Activated CD4-positive, alpha-beta T cell treated with anti-CD3 and anti-CD28 coated beads for 36 hours (primary cell): ENCODE measurements at regions not wholly inside any gene's neighbourhood (a gene's known extent, or its start where the extent isn't known, plus 50 kb on each side); places are given as distances from the start of the nearest gene placed in this dataset.

Experiments used
- ATAC-seq: fragments of 200-7000 bp; cut with Tn5 transposase; one replicate; pipeline ENCODE4 v1.10.0; 2021; ENCODE audit warnings: mild to moderate bottlenecking, moderate library complexity
- CTCF ChIA-PET: fragments of 350-600 bp; sonication (Branson Sonifier 250); formaldehyde crosslinking; loops from one replicate; lab custom pipeline; 2021; ENCODE audit warnings: antibody characterized with exemption; lab: Charles Lee
- POLR2A ChIA-PET: fragments of 350-600 bp; sonication (Branson Sonifier 250); formaldehyde crosslinking; loops from one replicate; lab custom pipeline; 2021; ENCODE audit warnings: antibody characterized with exemption, inconsistent platforms; lab: Charles Lee
- DNase-seq: peaks from one replicate; pipeline ENCODE4 v3.0.0-alpha.2; 2020
- H3K27ac Mint-ChIP-seq: one replicate; pipeline ENCODE4 v1.8.0; 2021; ENCODE audit warnings: mixed read lengths
- H3K27me3 Mint-ChIP-seq: one replicate; pipeline ENCODE4 v1.8.0; 2021; ENCODE audit warnings: mixed read lengths
- H3K36me3 Mint-ChIP-seq: one replicate; pipeline ENCODE4 v1.8.0; 2021; ENCODE audit warnings: low read depth, mixed read lengths
- H3K4me1 Mint-ChIP-seq: one replicate; pipeline ENCODE4 v1.8.0; 2021; ENCODE audit warnings: mixed read lengths
- H3K4me3 Mint-ChIP-seq: one replicate; pipeline ENCODE4 v1.8.0; 2021; ENCODE audit warnings: mild to moderate bottlenecking, moderate library complexity, mixed read lengths
- H3K9me3 Mint-ChIP-seq: one replicate; pipeline ENCODE4 v1.8.0; 2021; ENCODE audit warnings: low read depth, mixed read lengths
- intact Hi-C, 2 experiments: fragments of 100-400 bp; cut with DNase I in 1 of 2; cut with micrococcal nuclease in 1 of 2; formaldehyde crosslinking; loops; one replicate each; pipeline versions ENCODE4 v1.14.2 to v1.15.1; 2022 to 2024; cut with DNase I, micrococcal nuclease

- Mint-ChIP-seq H3K9me3 (peaks cover 3% of the 10 kb centered on the region), H3K27me3 (peaks cover 2% of the 10 kb centered on the region), H3K36me3 (no peaks in the 10 kb centered on the region), H3K4me1 (no peaks in the 10 kb centered on the region), H3K4me3 (no peak overlapping the region), H3K27ac (no peak overlapping the region)
- POLR2A ChIA-PET, result no interaction called here
- DNase-seq (no peak), ATAC-seq (no peak)
- intact Hi-C loops, result no loop called here
- CTCF ChIA-PET, result no interaction called here
Observed at GRCh38 chr13:107192289-107192688, 624.4 kb upstream of the ARGLU1 start.

GRCh38 chr13:107190065-107190464 lies 622.1 kb upstream of the ARGLU1 start:
- intact Hi-C loops, result no loop called here
- ATAC-seq, result no peak
- POLR2A ChIA-PET, result no interaction called here

GRCh38 chr13:107185889-107186288 lies 618.0 kb upstream of the ARGLU1 start:
- DNase-seq (no peak), ATAC-seq (no peak)
- peaks cover 2% of the 10 kb centered on the region for H3K27me3 Mint-ChIP-seq
- ChIA-PET CTCF (interaction anchor here (1.6 kb wide), 1 partner anchor 17 kb away, joined by 4 read pairs; no protein-coding TSS in a partner anchor), POLR2A (interaction anchor here (0.7 kb wide), 1 partner anchor 917 kb away, joined by 4 read pairs; no protein-coding TSS in a partner anchor)
- H3K4me1 Mint-ChIP-seq, result no peaks in the 10 kb centered on the region
- no peaks in the 10 kb centered on the region for H3K9me3 Mint-ChIP-seq
- H3K4me3 Mint-ChIP-seq, result no peak overlapping the region
- no peak overlapping the region for H3K27ac Mint-ChIP-seq
- intact Hi-C loops, result no loop called here
- no peaks in the 10 kb centered on the region for H3K36me3 Mint-ChIP-seq

More at GRCh38 chr13:107190065-107190464, 622.1 kb upstream of the ARGLU1 start:
- no peaks in the 10 kb centered on the region for H3K4me1 Mint-ChIP-seq
- DNase-seq, result no peak
- no peak overlapping the region for H3K27ac Mint-ChIP-seq
- H3K9me3 Mint-ChIP-seq, result no peaks in the 10 kb centered on the region
- H3K27me3 Mint-ChIP-seq, result peaks cover 4% of the 10 kb centered on the region
- CTCF ChIA-PET, result no interaction called here
- H3K36me3 Mint-ChIP-seq, result no peaks in the 10 kb centered on the region
- H3K4me3 Mint-ChIP-seq, result no peak overlapping the region

- Mint-ChIP-seq H3K36me3 (no peaks in the 10 kb centered on the region), H3K4me3 (no peak overlapping the region), H3K4me1 (no peaks in the 10 kb centered on the region), H3K27me3 (no peaks in the 10 kb centered on the region), H3K9me3 (peaks cover 2% of the 10 kb centered on the region), H3K27ac (no peak overlapping the region)
- intact Hi-C loops, result no loop called here
- ChIA-PET POLR2A (no interaction called here), CTCF (no interaction called here)
- DNase-seq (no peak), ATAC-seq (no peak)
Observed at GRCh38 chr13:107170270-107170931, 602.5 kb upstream of the ARGLU1 start.

- ChIA-PET CTCF (no interaction called here), POLR2A (no interaction called here)
- DNase-seq (no peak), ATAC-seq (no peak)
- H3K4me1 Mint-ChIP-seq, result no peaks in the 10 kb centered on the region
- no peaks in the 10 kb centered on the region for H3K9me3 Mint-ChIP-seq
- H3K36me3 Mint-ChIP-seq, result no peaks in the 10 kb centered on the region
- intact Hi-C loops, result no loop called here
- no peaks in the 10 kb centered on the region for H3K27me3 Mint-ChIP-seq
- no peak overlapping the region for H3K27ac Mint-ChIP-seq
- no peak overlapping the region for H3K4me3 Mint-ChIP-seq
Observed at GRCh38 chr13:107157271-107157670, 589.3 kb upstream of the ARGLU1 start.

- Mint-ChIP-seq H3K9me3 (peaks cover 1% of the 10 kb centered on the region), H3K27ac (no peak overlapping the region), H3K4me1 (no peaks in the 10 kb centered on the region), H3K4me3 (no peak overlapping the region), H3K27me3 (no peaks in the 10 kb centered on the region), H3K36me3 (no peaks in the 10 kb centered on the region)
- ChIA-PET POLR2A (no interaction called here), CTCF (no interaction called here)
- ATAC-seq (no peak), DNase-seq (no peak)
- intact Hi-C loops, result no loop called here
Observed at GRCh38 chr13:107144432-107144831, 576.5 kb upstream of the ARGLU1 start.

GRCh38 chr13:107141767-107142166 lies 573.8 kb upstream of the ARGLU1 start:
- CTCF ChIA-PET, result interaction anchor here (0.6 kb wide), 1 partner anchor 65 kb away, joined by 3 read pairs; no protein-coding TSS in a partner anchor
- Mint-ChIP-seq H3K36me3 (no peaks in the 10 kb centered on the region), H3K27ac (no peak overlapping the region), H3K9me3 (no peaks in the 10 kb centered on the region), H3K27me3 (no peaks in the 10 kb centered on the region), H3K4me1 (no peaks in the 10 kb centered on the region), H3K4me3 (no peak overlapping the region)
- intact Hi-C loops, result no loop called here
- DNase-seq (no peak), ATAC-seq (no peak)
- POLR2A ChIA-PET, result no interaction called here

GRCh38 chr13:107139006-107139405 lies 571.1 kb upstream of the ARGLU1 start:
- Mint-ChIP-seq H3K27ac (no peak overlapping the region), H3K36me3 (no peaks in the 10 kb centered on the region), H3K9me3 (peaks cover 3% of the 10 kb centered on the region), H3K4me1 (no peaks in the 10 kb centered on the region), H3K27me3 (no peaks in the 10 kb centered on the region), H3K4me3 (no peak overlapping the region)
- ChIA-PET CTCF (no interaction called here), POLR2A (no interaction called here)
- DNase-seq (no peak), ATAC-seq (no peak)
- intact Hi-C loops, result no loop called here

- H3K9me3 Mint-ChIP-seq, result peaks cover 4% of the 10 kb centered on the region
- H3K4me1 Mint-ChIP-seq, result no peaks in the 10 kb centered on the region
- intact Hi-C loops, result no loop called here
- no peaks in the 10 kb centered on the region for H3K36me3 Mint-ChIP-seq
- H3K27me3 Mint-ChIP-seq, result no peaks in the 10 kb centered on the region
- H3K4me3 Mint-ChIP-seq, result no peak overlapping the region
- ATAC-seq, result no peak
- POLR2A ChIA-PET, result no interaction called here
- no peak for DNase-seq
- CTCF ChIA-PET, result no interaction called here
- H3K27ac Mint-ChIP-seq, result no peak overlapping the region
Observed at GRCh38 chr13:107138486-107138885, 570.5 kb upstream of the ARGLU1 start.

GRCh38 chr13:107133950-107134349 lies 566.0 kb upstream of the ARGLU1 start:
- H3K27me3 Mint-ChIP-seq, result no peaks in the 10 kb centered on the region
- no peak overlapping the region for H3K4me3 Mint-ChIP-seq
- peaks cover 7% of the 10 kb centered on the region for H3K9me3 Mint-ChIP-seq
- H3K27ac Mint-ChIP-seq, result no peak overlapping the region
- CTCF ChIA-PET, result no interaction called here
- ATAC-seq (no peak), DNase-seq (no peak)
- POLR2A ChIA-PET, result no interaction called here
- H3K36me3 Mint-ChIP-seq, result no peaks in the 10 kb centered on the region
- intact Hi-C loops, result no loop called here
- H3K4me1 Mint-ChIP-seq, result no peaks in the 10 kb centered on the region

GRCh38 chr13:107130566-107130965 lies 562.6 kb upstream of the ARGLU1 start:
- DNase-seq, result no peak
- H3K27ac Mint-ChIP-seq, result no peak overlapping the region
- H3K27me3 Mint-ChIP-seq, result no peaks in the 10 kb centered on the region
- CTCF ChIA-PET, result no interaction called here
- H3K4me1 Mint-ChIP-seq, result no peaks in the 10 kb centered on the region
- peaks cover 12% of the 10 kb centered on the region for H3K9me3 Mint-ChIP-seq
- no peaks in the 10 kb centered on the region for H3K36me3 Mint-ChIP-seq
- intact Hi-C loops, result no loop called here
- no peak overlapping the region for H3K4me3 Mint-ChIP-seq
- ATAC-seq, result no peak
- POLR2A ChIA-PET, result no interaction called here

- Mint-ChIP-seq H3K36me3 (no peaks in the 10 kb centered on the region), H3K4me1 (no peaks in the 10 kb centered on the region), H3K27me3 (no peaks in the 10 kb centered on the region), H3K27ac (no peak overlapping the region), H3K9me3 (peaks cover 5% of the 10 kb centered on the region), H3K4me3 (no peak overlapping the region)
- POLR2A ChIA-PET, result no interaction called here
- CTCF ChIA-PET, result no interaction called here
- no peak for DNase-seq
- no peak for ATAC-seq
- intact Hi-C loops, result no loop called here
Observed at GRCh38 chr13:107124730-107125129, 556.8 kb upstream of the ARGLU1 start.
